ENCODE measurements at regions not wholly inside any gene's neighbourhood (a gene's known extent, or its start where the extent isn't known, plus 50 kb on each side); places are given as distances from the start of the nearest gene placed in this dataset.

- no peak for TF ChIP-seq CTCF (conservative IDR thresholded peaks at IDR 0.05)
- TF ChIP-seq ZFX (IDR thresholded peaks at IDR 0.05): no peak
Observed at GRCh38 chrX:150158554-150159332, 204.4 kb upstream of the MAMLD1 start.

Data from C4-2B (cell line).